GM18508 (cell line): ENCODE measurements at regions not wholly inside any gene's neighbourhood (a gene's known extent, or its start where the extent isn't known, plus 50 kb on each side); places are given as distances from the start of the nearest gene placed in this dataset.

Source experiments
- ATAC-seq: cut with Tn5 transposase; IDR thresholded peaks from one replicate; pipeline ENCODE4 v1.9.1; 2021; ENCODE audit warnings: moderate number of reproducible peaks; ENCODE audit not compliant: insufficient read depth, unreplicated experiment

DNA sequence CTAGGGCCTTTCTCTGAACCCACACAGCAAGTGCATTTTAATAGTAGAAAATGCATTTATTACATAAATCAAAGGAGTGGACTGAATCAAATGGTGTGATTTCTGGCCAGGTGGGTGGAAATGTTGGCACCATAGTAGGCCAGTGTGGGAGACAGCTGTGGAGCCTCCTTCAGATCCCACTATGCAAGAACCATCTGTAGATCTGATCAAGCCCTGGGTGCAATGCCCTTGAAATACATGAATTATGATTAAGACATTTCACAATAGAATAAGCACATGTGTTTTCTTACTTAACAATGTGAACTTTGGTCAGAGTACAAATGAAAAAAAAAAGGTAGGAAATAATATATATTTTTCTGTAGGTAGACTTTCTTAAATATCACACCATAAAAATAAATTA is 204.3 kb downstream of the PCDH7 start:
- ATAC-seq: no peak

DNA sequence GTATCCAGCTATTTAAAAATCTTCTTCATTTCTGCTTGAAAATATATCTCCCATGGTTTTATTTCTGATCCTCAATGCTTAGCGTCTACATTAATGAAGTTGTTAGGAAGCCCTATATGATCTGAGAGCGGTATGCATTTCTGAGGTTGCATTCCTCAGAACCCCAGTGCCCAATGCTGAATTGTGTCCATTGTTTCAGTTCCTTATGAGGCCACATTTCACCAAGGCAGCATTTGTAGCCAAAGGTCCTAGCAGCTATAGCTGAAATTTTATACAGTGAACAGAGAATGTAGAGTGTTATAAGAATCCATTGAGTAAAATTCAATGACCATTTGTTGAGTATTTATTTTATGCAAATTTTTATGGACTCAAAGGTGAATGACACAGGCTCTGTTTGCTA is 209.5 kb downstream of the PCDH7 start:
- ATAC-seq: no peak

DNA sequence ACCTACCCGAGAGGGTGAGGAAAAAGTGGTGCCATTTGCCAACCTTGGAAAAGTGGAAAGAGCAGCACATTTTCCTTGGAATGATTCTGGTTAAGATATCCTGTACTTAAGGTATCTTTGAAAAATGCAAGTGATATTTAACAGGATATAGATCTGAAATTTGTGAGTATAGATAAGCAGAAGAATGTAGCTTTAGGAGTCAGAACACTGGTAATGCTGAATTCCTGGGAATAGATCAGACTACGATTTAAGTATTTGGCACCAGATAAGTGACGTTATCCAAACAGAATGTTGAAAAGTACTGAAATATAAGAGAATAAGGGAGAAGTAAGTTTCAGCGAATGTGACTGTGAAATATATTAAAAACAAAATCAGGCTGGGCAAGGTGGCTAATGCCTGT is 210.1 kb downstream of the PCDH7 start:
- no peak for ATAC-seq

DNA sequence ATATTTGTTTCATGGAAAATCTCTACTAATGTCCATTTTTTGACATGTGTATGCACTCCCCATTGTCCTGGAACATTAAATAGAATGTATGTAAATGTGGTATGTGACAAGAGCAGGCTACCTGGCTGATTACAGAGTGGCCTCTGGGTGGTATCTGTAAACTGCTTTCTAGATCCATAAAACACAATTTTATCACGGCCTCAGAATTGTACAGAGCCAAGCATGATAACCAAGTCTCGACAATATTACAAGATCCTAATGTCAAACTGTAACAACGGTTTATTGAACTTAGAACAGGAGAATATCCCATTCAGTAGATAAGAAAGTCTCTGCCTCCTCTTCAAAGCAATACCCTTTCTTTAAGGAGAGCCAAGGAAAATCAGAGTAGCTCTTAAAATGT is 212.4 kb downstream of the PCDH7 start:
- ATAC-seq: no peak

DNA sequence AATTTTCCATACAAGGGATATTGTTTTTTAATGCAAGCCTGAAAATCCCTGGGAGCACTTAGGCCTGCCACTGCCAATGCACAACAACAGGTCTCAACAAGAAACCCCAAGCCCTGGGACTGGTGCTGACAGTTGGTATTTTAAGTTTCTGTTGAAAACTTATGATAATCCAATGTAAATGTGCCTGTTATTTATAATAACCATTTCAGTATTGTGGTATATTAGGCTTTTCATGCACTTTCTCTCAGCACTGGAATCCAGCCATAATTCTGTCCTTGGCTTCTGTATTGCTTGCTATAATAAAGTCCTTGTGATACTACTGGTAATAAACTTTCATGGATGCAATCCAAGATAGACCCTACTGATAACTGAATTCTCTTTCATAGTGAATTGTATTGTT is 218.9 kb downstream of the PCDH7 start:
- no peak for ATAC-seq

DNA sequence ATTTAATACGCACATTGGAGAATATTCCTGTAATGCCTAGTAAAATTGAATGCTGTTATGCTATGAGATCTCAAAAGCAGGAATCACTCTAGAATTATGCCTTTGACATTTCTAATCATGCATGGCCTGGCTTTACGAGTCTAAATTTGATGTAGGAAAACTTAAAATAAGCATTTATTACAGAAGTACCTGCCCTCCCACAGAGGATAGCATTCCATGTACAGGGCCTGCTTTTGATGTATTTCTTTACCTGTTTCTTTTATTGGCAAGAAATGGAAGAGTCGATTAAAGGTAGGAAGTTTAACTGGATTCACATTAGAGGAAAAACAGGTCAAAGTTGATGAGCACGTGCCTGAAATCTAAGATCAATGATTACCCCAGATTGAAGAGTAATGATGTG is 219.5 kb downstream of the PCDH7 start:
- ATAC-seq: no peak

DNA sequence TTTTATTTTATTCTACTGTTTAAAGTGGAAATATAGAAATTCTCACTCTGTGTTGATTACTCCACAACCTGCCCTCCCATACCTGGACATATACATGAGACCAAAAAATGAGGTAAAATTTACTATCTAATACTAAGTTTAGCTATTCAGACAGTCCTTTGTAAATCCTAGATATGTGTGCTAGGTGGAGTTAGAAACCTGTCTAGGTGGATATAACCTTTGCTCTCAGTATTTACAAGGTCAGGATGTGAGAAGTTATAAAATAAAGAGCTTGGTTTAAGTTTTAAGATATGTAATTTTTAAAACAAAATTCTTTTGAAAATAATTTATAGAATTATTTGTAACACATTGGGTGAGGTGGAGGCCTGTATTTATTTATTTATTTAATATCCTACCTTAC is 221.5 kb downstream of the PCDH7 start:
- no peak for ATAC-seq

DNA sequence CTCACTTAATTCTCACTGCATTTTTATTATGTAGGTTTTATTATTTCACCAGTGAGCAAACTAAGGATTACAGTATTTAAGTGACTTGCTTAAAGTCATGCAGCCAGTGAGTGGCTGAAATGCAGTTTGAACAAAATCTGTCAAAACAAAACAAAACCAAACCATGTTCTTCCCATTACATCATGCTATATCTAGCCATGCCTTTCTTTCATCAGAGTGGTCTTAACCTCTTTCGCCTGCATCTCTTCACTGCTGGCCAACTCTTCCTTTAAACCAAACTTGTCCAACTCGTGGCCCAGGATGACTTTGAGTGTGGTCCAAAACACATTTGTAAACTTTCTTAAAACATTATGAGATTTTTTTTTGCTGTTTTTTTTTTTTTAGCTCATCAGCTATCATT is 223.2 kb downstream of the PCDH7 start:
- no peak for ATAC-seq

DNA sequence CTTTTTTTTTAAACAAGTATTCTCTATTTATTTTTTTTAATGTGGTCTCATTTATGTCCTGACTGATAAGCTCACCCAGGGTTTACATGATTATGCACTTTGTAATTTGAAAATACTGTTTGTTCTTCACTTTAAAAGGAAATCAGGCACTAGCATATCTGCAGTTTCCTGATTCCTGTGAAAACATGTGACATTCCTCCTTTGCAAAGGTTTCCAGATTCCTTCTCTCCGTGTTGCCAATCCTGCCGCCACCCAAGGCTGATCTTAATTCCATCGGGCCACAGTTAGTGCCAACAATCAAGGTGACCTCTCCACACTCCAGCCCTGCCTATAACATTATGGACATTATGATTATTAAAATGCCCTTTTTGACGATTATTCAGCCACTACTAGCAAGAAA is 225.4 kb downstream of the PCDH7 start:
- no peak for ATAC-seq

DNA sequence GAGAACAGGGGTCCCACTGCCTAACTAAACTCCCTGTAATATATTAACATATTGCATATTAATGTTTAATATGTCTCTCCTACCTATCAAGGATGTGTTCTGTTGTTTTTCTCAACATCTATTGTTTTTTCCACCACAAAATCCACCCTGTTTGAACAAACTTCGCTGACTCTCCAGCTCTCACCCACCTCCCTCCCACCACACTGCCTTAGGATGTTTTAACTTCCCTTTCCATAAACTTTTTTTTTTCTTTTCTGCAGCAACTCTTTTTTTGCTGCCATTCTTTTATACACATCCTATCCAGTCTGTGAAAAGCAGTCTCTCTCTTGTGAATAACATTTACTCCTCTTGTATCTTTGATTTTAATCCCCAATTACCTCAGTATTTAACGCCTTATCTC is 226.1 kb downstream of the PCDH7 start:
- no peak for ATAC-seq

DNA sequence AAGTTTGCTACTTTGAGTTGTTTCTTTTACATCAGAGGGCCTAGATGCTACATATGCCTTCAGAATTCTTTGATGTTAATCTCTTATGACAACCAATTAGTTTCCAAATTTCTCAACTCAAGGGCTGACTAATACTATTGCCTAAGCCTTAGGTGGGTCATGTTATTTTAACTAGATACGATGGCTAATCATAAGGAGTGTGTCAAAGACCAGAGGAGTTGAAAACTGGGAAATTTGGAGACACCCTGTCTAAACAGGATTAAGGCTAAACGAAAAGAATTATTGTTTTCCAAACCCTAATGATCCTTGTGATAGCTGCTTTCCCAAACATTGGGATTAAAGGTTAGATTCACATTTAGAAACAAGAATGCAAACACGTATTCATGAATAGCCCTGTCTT is 228.5 kb downstream of the PCDH7 start:
- no peak for ATAC-seq

DNA sequence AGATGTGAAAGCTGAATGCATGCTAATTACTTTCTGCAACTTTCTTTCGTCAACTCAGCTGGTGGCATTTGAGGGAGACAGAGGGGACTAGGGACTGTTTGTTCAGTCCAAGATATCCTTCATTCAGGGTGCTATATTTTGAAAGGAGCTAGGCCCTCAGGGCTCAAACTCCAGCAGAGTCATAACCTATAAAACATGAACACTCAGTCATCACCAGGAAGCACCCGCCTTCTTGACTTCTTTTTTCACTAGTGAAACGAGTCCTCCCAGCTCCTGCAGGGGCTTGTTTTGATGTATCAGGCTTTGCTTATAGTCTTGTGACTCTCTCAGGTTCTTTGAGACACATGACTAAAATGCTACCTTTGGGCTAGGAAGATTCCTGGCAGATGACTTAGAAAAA is 230.6 kb downstream of the PCDH7 start:
- ATAC-seq: no peak

DNA sequence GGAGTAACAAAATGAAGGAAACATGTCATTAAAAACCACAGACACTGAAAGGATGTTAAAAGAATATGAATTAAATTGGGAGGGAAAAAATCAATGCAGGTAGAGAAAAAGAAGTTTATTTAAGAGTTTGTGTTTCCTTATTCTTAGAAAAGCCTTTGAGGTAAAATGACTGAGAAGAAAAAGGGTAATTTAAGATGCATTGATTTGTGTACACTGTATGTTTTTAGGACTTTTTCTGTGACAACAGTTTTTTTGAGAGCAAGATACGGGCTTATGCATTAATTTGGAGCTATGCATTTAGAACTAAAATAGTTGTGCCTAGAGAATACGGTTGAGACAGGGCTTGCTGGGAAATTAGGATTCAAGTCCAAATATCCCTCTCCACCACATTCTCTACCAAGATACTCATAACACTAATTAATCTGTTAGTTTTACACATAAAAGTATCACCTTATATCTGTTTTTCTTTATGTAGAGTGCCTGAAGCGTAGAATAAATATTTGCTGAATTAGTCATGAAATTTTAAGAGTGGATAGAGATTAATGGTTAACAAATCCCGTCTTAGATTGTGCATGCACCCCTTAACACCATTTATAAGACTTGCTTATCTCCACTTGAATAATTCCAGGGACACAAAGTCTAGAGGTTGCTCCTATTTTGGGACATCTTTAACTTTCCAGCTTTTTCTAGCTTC is 232.5 kb downstream of the PCDH7 start:
- ATAC-seq: no peak

DNA sequence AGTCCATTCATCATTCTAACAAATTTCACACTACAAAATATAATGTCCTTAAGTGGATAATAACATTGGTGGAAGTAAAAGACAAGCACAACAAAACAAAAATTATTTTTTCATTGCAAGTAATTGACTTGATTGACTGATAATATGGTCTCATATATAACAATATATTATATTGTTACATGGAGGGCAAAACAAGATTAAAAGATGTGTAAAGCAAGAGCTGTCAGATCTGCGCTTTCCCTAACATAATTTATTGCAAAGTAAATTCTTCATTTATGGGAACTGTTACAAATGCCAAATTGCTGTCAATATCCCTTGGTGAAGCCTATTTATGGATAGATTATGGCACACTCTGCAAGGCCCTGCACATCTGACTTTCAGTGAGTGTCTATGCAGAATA is 233.6 kb downstream of the PCDH7 start:
- ATAC-seq: no peak

DNA sequence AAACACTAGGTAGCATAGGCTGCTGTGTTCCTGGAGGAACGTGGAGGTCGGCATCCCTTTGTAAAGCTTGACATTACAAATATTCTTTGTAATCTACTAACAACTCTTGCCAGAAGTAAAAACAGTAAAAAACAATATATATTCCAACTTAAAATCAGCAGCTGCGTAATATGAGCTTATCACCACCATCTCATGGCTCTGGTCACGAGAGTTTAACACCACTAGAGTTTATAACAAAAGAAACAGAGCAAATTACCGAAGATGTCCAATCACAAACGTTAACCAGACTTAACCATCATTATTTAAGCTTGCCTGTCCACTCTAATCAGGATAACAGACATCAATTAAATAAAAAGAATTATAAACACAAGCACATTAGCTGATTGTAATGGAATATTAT is 236.7 kb downstream of the PCDH7 start:
- ATAC-seq: no peak

DNA sequence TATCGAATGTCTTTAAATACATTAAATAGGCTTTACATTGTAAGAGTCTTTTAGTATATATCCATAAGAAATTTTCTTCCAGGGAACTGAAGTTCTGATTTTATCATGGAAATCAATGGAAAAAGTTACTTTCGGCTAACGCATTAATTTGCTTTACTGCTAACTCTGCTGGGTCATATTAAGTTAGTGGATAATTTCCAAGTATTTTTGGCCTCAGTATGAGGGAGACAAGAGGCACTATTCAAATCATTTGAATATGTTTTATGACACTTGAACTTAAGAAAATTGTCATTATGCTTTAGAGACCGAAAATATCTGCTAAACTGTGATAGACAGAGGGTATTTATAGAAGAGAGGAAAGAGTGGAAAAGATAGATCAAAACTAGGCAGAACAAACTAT is 237.5 kb downstream of the PCDH7 start:
- ATAC-seq: no peak

DNA sequence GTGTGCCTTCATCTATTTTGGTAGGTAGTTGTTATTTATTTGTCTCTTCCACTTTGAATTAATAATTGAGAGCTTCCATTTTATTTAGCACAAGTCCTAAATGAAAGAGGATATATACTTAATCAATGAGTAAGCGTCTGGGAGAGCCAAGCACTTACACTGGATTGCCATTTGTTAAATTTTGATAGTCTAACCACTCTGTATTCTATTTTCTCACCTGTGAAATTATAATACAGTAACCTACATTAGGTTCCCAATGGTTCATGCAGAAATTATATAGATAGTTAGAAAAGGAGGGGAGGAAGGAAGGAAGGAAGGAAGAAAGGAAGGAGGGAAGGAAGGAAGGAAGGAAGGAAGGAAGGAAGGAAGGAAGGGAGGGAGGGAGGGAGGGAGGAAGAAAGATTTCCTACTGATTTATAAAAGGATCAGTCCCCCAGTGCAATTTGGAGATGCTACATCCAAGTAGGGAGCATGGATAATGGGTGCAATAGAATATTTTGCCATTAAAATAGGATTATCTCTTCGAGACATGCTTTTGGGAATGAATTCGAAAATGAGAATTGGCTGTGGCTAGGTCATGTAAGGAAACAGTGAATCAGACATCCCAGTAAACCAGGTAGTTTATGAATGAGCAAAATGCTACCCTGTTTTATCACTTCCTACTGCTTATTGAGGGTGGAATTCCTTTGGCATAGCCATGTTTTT is 239.8 kb downstream of the PCDH7 start:
- ATAC-seq: no peak

DNA sequence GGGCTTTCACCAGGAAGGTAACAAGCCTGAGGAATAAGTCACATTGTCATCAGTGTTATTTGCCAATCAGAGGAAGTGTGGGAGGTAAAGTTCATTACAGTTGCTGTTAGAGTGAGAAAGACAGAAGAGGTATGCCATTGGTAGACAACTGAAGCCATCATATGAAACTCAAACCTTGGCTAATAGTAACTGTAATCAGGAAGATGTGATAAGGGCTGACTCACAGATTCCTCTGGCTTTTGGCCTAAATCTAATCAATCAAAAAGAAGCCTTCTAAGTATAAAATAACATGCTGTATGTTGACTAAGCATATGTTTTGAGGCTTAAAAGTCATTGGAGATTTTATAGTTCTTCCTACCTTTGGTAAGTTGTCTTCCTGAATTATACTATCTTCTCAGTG is 242.8 kb downstream of the PCDH7 start:
- ATAC-seq: no peak

DNA sequence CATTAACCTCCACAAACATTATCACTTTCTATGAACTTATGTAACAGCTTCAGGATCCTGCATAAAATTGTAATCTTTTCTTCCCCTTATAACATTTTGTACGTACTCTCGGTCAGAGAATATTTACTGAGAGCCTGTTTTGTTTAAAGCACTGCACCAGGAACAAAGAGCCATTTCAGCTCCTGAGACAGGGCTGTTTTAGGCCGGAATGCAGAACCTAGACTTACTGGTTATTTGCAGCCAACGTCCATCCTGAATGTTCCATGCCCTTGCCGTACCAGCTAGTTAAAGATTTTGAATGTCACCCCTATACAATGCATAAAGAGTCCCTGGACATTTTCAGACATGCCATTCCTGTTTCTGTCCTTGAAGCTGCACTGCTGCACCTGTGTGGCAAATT is 248.8 kb downstream of the PCDH7 start:
- ATAC-seq: no peak

DNA sequence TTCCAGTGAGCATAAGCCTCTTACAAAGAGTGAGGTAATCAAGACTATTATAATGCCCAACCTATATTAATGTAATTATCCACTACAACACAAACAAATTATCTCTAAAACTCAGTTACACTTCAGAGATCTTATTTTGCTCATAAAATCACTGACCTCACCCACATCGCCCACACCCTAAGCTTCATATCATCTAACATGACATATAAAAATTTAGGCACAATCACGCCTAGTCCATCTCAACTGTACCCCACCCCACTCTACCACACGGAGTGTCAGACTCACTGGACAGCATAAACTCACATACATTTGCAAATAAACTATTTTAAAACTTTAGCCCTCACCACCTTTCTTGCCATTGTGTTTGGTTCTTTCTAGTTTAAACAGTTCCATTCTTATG is 252.4 kb downstream of the PCDH7 start:
- ATAC-seq: no peak

DNA sequence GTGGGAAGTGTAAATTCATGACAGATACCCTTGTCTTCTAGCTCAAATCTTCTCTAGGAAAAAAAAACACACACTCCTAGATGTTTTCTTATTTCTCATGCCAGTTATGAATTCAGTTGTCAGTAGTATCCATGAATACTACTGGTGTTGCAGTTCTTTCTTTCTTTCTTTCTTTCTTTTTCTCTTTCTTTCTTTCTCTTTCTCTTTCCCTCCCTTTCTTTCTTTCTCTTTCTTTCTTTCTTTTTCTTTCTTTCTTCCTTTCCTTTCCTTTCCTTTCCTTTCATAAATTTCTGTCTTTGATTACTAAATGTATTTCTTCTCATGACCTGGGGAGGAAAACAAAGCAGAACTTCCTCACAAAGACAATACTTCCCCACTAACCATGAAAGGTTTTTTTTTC is 253.8 kb downstream of the PCDH7 start:
- no peak for ATAC-seq

DNA sequence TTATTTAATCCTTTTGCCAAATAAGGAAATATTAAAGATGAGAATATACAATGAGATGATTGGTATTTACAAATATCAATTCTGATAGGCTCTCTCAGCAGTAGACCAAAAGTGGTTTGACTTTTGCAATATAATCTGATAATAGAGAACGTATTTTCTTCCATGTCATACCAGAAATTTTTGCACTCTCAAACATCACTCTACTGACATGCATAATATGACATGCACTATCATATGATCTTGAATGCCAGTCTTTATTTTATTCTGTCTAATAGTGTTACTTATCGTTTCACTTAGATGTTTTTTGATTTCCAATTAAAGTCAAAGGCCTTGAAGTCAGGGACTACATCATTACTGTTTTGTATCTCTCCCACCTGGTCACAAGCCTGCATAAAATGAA is 259.2 kb downstream of the PCDH7 start:
- ATAC-seq: no peak
